SK-N-SH treated with all-trans-retinoic acid at 6 μM for 48 hours (cell line): ENCODE measurements at regions not wholly inside any gene's neighbourhood (a gene's known extent, or its start where the extent isn't known, plus 50 kb on each side); places are given as distances from the start of the nearest gene placed in this dataset.

ENCODE experiments used
- ATAC-seq: fragments of 200-7000 bp; cut with Tn5 transposase; 3 replicates; pipeline ENCODE4 v1.9.1; 2020; ENCODE audit warnings: mild to moderate bottlenecking, moderate library complexity
- ARNTL ChIP-seq: fragments of 450-650 bp; formaldehyde crosslinking; IDR thresholded peaks from 2 replicates; pipeline ENCODE4 v1.5.0; 2020; ENCODE audit warnings: low read depth, mild to moderate bottlenecking, moderate library complexity, borderline replicate concordance
- BACH2 ChIP-seq: fragments of 250-450 bp; sonication (Bioruptor Pico); IDR thresholded peaks from 2 replicates; pipeline ENCODE4 v1.9.0; 2021; ENCODE audit warnings: mild to moderate bottlenecking, borderline replicate concordance
- CREB5 ChIP-seq: fragments of 250-450 bp; sonication (Bioruptor Pico); IDR thresholded peaks from 2 replicates; pipeline ENCODE4 v1.5.1; 2020; ENCODE audit warnings: low read depth, mild to moderate bottlenecking, moderate library complexity
- CSDC2 ChIP-seq: fragments of 250-450 bp; sonication (Bioruptor Pico); IDR thresholded peaks from 2 replicates; pipeline ENCODE4 v1.5.0; 2020; ENCODE audit warnings: mild to moderate bottlenecking, moderate library complexity
- ESRRG ChIP-seq: fragments of 250-450 bp; sonication (Bioruptor Pico); IDR thresholded peaks from 2 replicates; pipeline ENCODE4 v1.6.1; 2021; ENCODE audit warnings: mild to moderate bottlenecking
- GLIS3 ChIP-seq: fragments of 250-450 bp; sonication (Bioruptor Pico); IDR thresholded peaks from 2 replicates; pipeline ENCODE4 v1.5.0; 2020; ENCODE audit warnings: mild to moderate bottlenecking, moderate library complexity
- ISL1 ChIP-seq: fragments of 250-450 bp; sonication (Bioruptor Pico); IDR thresholded peaks from 2 replicates; pipeline ENCODE4 v2.1.2; 2022; ENCODE audit warnings: mild to moderate bottlenecking, moderate library complexity
- OSR1 ChIP-seq: fragments of 250-450 bp; sonication (Bioruptor Pico); IDR thresholded peaks from 2 replicates; pipeline ENCODE4 v1.8.0; 2022; ENCODE audit warnings: moderate library complexity, mild to moderate bottlenecking, inconsistent platforms
- PPARA ChIP-seq: fragments of 250-450 bp; sonication (Bioruptor Pico); IDR thresholded peaks from 2 replicates; pipeline ENCODE4 v1.5.0; 2020; ENCODE audit warnings: mild to moderate bottlenecking, borderline replicate concordance
- RARB ChIP-seq: fragments of 250-450 bp; sonication (Bioruptor Pico); IDR thresholded peaks from 2 replicates; pipeline ENCODE4 v1.8.0; 2021; ENCODE audit warnings: mild to moderate bottlenecking, moderate library complexity
- SNAI2 ChIP-seq: fragments of 250-450 bp; sonication (Bioruptor Pico); IDR thresholded peaks from 2 replicates; pipeline ENCODE4 v1.5.0; 2020; ENCODE audit warnings: mild to moderate bottlenecking, moderate library complexity
- TCF4 ChIP-seq: fragments of 250-450 bp; sonication (Bioruptor Pico); IDR thresholded peaks from 2 replicates; pipeline ENCODE4 v1.8.0; 2021; ENCODE audit warnings: mild to moderate bottlenecking, moderate library complexity, borderline replicate concordance
- TOX ChIP-seq: fragments of 250-450 bp; sonication (Bioruptor Pico); IDR thresholded peaks from 2 replicates; pipeline ENCODE4 v1.8.0; 2021; ENCODE audit warnings: mild to moderate bottlenecking, moderate library complexity, borderline replicate concordance
- TSHZ2 ChIP-seq: fragments of 250-450 bp; sonication (Bioruptor Pico); IDR thresholded peaks from 2 replicates; pipeline ENCODE4 v1.5.0; 2020; ENCODE audit warnings: mild to moderate bottlenecking, moderate library complexity
- ZC3H10 ChIP-seq: fragments of 250-450 bp; sonication (Bioruptor Pico); IDR thresholded peaks from 2 replicates; pipeline ENCODE4 v1.5.1; 2021; ENCODE audit warnings: mild to moderate bottlenecking, moderate library complexity
- ZFP3 ChIP-seq: fragments of 250-450 bp; sonication (Bioruptor Pico); IDR thresholded peaks from 2 replicates; pipeline ENCODE4 v1.5.0; 2020; ENCODE audit warnings: mild to moderate bottlenecking, moderate library complexity
- ZFP30 ChIP-seq: fragments of 450-650 bp; formaldehyde crosslinking; IDR thresholded peaks from 2 replicates; pipeline ENCODE4 v1.5.0; 2022; ENCODE audit warnings: mild to moderate bottlenecking, moderate library complexity
- ZNF565 ChIP-seq: fragments of 450-650 bp; formaldehyde crosslinking; conservative IDR thresholded peaks from 2 replicates; pipeline ENCODE4 v1.5.0; 2020; ENCODE audit warnings: low read depth, mild to moderate bottlenecking, moderate library complexity
- ZNF70 ChIP-seq: fragments of 450-650 bp; formaldehyde crosslinking; IDR thresholded peaks from 2 replicates; pipeline ENCODE4 v1.5.0; 2020; ENCODE audit warnings: mild to moderate bottlenecking, moderate library complexity
- ZNF8 ChIP-seq: fragments of 450-650 bp; formaldehyde crosslinking; IDR thresholded peaks from 2 replicates; pipeline ENCODE4 v1.5.0; 2020; ENCODE audit warnings: mild to moderate bottlenecking, moderate library complexity
- TF ChIP-seq, protein P1 (sequence below): fragments of 250-450 bp; sonication (Bioruptor Pico); IDR thresholded peaks from 2 replicates; pipeline ENCODE4 v1.5.1; 2021; ENCODE audit warnings: mild to moderate bottlenecking, moderate library complexity

DNA sequence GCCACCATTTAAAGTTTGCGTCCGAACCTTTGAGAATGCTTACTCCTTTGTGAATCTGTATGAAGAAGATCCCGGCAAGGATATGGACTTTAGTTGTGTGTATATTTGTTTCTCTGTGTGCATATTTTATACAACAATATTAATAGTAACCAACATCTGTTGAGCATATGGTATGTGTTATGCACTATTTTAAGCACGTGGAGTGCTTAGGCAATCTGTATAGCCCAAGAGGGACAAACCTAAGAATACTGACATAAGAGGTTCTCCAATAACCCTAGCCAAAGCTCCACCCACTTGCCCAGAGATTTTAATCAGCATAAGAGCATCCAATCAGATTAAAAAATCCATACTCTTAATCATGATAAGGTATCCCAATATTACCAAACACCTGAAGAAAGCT, 92.7 kb downstream of the MAB21L3 start:
- TF ChIP-seq ISL1, result no peak
- no peak for ATAC-seq

DNA sequence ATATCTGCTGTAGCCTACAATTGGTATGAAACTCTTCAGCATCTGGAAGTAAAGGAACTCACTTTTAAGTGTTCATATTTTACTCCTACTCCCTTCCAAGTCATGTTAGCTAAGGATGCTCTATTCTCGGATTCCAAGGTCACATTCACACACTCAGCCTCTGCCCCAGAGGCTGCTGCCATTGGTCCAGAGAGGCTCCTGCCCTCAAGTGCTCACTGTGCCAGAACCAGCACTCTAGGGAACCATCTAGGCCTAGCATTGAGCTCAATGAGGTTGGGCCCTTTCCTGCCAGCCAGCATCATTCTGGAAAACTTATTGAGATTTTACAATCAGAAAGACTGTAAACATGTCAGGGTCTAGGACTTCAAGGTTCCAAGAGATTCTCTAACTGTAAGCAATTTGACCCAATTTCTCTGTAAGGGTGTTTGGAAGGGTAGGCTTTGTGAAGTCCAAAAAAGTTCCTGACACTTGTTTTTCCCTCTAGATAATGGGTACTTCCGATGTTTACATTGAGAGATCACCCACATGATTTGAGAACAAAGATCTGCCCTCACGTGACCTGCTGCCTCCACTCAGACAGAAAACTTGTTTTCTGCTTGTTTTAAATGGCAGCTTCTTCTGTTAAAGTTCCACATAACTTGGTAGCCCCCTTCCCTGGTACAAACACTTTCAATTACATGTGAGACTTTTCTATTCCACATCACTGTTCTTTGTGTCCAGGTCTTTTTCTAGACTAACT, 94.9 kb downstream of the MAB21L3 start:
- no peak for ATAC-seq
- no peak for TF ChIP-seq ZFP30 (CRISPR knock-in tag)
- no peak for TF ChIP-seq TCF4 (CRISPR knock-in tag)
- TF ChIP-seq BACH2, result no peak
- TF ChIP-seq ZFP3 (CRISPR knock-in tag), result no peak
- TF ChIP-seq, protein P1, sequence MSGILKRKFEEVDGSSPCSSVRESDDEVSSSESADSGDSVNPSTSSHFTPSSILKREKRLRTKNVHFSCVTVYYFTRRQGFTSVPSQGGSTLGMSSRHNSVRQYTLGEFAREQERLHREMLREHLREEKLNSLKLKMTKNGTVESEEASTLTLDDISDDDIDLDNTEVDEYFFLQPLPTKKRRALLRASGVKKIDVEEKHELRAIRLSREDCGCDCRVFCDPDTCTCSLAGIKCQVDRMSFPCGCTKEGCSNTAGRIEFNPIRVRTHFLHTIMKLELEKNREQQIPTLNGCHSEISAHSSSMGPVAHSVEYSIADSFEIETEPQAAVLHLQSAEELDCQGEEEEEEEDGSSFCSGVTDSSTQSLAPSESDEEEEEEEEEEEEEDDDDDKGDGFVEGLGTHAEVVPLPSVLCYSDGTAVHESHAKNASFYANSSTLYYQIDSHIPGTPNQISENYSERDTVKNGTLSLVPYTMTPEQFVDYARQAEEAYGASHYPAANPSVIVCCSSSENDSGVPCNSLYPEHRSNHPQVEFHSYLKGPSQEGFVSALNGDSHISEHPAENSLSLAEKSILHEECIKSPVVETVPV, result no peak
- no peak for TF ChIP-seq ZC3H10 (CRISPR knock-in tag)
- TF ChIP-seq CREB5, result no peak

DNA sequence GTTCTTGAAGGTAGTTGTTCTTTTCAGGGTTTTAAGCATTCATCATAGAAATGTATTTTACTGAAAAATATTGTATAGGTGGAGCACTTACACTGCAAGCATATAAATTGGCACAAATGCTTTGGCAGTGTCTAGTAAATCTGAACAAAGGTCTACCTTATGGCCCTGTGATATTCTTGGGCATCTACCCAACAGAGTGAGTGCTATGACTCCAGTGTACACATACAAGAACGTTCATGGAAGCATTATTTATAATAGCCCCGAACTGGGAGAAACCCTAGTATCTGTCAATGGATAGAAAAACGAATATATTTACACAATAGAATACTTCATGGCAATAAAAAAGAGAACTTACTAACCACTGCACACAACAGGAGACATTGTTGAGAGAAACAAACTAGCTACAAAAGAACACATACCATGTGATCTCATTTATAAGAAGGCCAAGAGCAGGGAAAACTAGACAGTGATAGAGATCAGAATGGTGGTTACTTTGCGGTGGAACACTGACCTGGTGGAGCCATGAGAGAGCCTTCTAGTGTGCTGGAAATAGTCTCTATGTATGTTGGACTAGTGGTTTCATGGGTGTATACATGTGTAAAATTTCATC, 96.0 kb downstream of the MAB21L3 start:
- no peak for ATAC-seq
- TF ChIP-seq RARB (CRISPR knock-in tag) (no peak), OSR1 (CRISPR knock-in tag) (no peak), ISL1 (no peak), CREB5 (no peak), SNAI2 (CRISPR knock-in tag) (no peak), GLIS3 (CRISPR knock-in tag) (no peak), TSHZ2 (CRISPR knock-in tag) (no peak), ZNF8 (no peak), ARNTL (no peak), PPARA (CRISPR knock-in tag) (no peak), TCF4 (CRISPR knock-in tag) (no peak), ZNF565 (no peak), ESRRG (CRISPR knock-in tag) (no peak), ZNF70 (CRISPR knock-in tag) (no peak), ZFP3 (CRISPR knock-in tag) (no peak), CSDC2 (CRISPR knock-in tag) (no peak)

GRCh38 chr1:116208136-116208535, 96.9 kb downstream of the MAB21L3 start:
- no peak for ATAC-seq
- TF ChIP-seq OSR1 (CRISPR knock-in tag) (no peak), CSDC2 (CRISPR knock-in tag) (no peak), ZNF8 (no peak), RARB (CRISPR knock-in tag) (no peak), ZNF70 (CRISPR knock-in tag) (no peak), ESRRG (CRISPR knock-in tag) (no peak), ZNF565 (no peak), TOX (no peak), ISL1 (no peak)
- TF ChIP-seq, protein P1, result no peak
- TF ChIP-seq, all 23 proteins: peak for 0
